Lung (tissue), 11 donors: ENCODE measurements at regions not wholly inside any gene's neighbourhood (a gene's known extent, or its start where the extent isn't known, plus 50 kb on each side); places are given as distances from the start of the nearest gene placed in this dataset.

ENCODE experiments used
- ATAC-seq: fragments of 200-7000 bp; cut with Tn5 transposase; one replicate; pipeline ENCODE4 v1.9.1; 2020; ENCODE audit warnings: moderate number of reproducible peaks; ENCODE audit not compliant: insufficient read depth, low FRiP score
- DNase-seq, 3 donors: peaks; one replicate each; pipeline ENCODE4 v3.0.0-alpha.2; 2013 to 2017
- H3K27ac ChIP-seq, 2 donors: one replicate each; pipeline ENCODE4 v1.5.1; 2013; ENCODE audit warnings: mild to moderate bottlenecking in 2 of 2, moderate library complexity in 2 of 2, control low read depth in 1 of 2, inconsistent platforms in 1 of 2, low read depth in 1 of 2, low read length in 1 of 2
- H3K27me3 ChIP-seq, 3 donors: one replicate each; pipeline ENCODE4 v1.5.1; 2013; ENCODE audit warnings: low read length in 2 of 3; ENCODE audit not compliant: control insufficient read depth in 3 of 3, insufficient read depth in 3 of 3
- H3K36me3 ChIP-seq, 4 donors: one replicate each; pipeline ENCODE4 v1.5.1; 2013; ENCODE audit warnings: low read length in 4 of 4, mild to moderate bottlenecking in 1 of 4, moderate library complexity in 1 of 4; ENCODE audit not compliant: control insufficient read depth in 4 of 4, insufficient read depth in 4 of 4
- H3K4me1 ChIP-seq, 5 donors: one replicate each; pipeline ENCODE4 v1.5.1; 2013; ENCODE audit warnings: low read length in 5 of 5, mild to moderate bottlenecking in 2 of 5, moderate library complexity in 1 of 5; ENCODE audit not compliant: control insufficient read depth in 5 of 5, insufficient read depth in 5 of 5
- H3K4me3 ChIP-seq: one replicate; pipeline ENCODE4 v1.5.1; 2013; ENCODE audit warnings: mild to moderate bottlenecking, control low read depth, moderate library complexity
- H3K9ac ChIP-seq, 2 donors: one replicate each; pipeline ENCODE4 v1.5.1; 2013; ENCODE audit warnings: low read length in 2 of 2, control low read depth in 1 of 2; ENCODE audit not compliant: insufficient read depth in 1 of 2
- H3K9me3 ChIP-seq, 4 donors: one replicate each; pipeline ENCODE4 v1.5.1; 2013; ENCODE audit warnings: low read length in 3 of 4, mild to moderate bottlenecking in 1 of 4, moderate library complexity in 1 of 4; ENCODE audit not compliant: control insufficient read depth in 4 of 4, insufficient read depth in 3 of 4
- WGBS, 2 donors: extraction: QIAGEN DNeasy Blood & Tissue Kit; methylation state at CpG; one replicate each; pipeline ENCODE4 v1.1.7; 2013; 5-methylcytosine and 5-hydroxymethylcytosine counted together
- TF ChIP-seq, protein P1 (sequence below): IDR thresholded peaks from 2 replicates; pipeline ENCODE4 v1.5.1; 2012; ENCODE audit warnings: mild to moderate bottlenecking; ENCODE audit errors: control extremely low read depth, extremely low read depth
- donor health status: control.
- donor health status: control.
- donor health status: Bipolar disorder and iron deficiency.
- donor health status: healthy.
- donor health status: DM: yes; HTN: yes; CAD: no.

- Histone ChIP-seq H3K36me3 (no peaks in the 10 kb centered on the region), H3K4me1 (no peaks in the 10 kb centered on the region), H3K27ac (no peak overlapping the region), H3K9me3 (peaks cover 0 to 6% (median 0%) of the 10 kb centered on the region in 4 donors), H3K9ac (no peak overlapping the region), H3K27me3 (no peaks in the 10 kb centered on the region), H3K4me3 (no peak overlapping the region)
- TF ChIP-seq, protein P1, sequence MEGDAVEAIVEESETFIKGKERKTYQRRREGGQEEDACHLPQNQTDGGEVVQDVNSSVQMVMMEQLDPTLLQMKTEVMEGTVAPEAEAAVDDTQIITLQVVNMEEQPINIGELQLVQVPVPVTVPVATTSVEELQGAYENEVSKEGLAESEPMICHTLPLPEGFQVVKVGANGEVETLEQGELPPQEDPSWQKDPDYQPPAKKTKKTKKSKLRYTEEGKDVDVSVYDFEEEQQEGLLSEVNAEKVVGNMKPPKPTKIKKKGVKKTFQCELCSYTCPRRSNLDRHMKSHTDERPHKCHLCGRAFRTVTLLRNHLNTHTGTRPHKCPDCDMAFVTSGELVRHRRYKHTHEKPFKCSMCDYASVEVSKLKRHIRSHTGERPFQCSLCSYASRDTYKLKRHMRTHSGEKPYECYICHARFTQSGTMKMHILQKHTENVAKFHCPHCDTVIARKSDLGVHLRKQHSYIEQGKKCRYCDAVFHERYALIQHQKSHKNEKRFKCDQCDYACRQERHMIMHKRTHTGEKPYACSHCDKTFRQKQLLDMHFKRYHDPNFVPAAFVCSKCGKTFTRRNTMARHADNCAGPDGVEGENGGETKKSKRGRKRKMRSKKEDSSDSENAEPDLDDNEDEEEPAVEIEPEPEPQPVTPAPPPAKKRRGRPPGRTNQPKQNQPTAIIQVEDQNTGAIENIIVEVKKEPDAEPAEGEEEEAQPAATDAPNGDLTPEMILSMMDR = no peak
- WGBS, 2 donors = 79 to 90% methylated on average over 2 of the region's 2 CpGs
- ATAC-seq = no peak
- no peak for DNase-seq
Observed at GRCh38 chr13:62049992-62050391, 634.3 kb upstream of the PCDH20 start.

- DNase-seq = no peak
- TF ChIP-seq, protein P1 = no peak
Observed at GRCh38 chr13:62046512-62046911, 630.9 kb upstream of the PCDH20 start.

GRCh38 chr13:62043600-62043999 is 628.0 kb upstream of the PCDH20 start:
- Histone ChIP-seq H3K27me3 (no peaks in the 10 kb centered on the region), H3K4me1 (no peaks in the 10 kb centered on the region), H3K27ac (no peak overlapping the region), H3K36me3 (no peaks in the 10 kb centered on the region), H3K9me3 (peaks cover 0 to 3% (median 1%) of the 10 kb centered on the region in 4 donors), H3K9ac (no peak overlapping the region), H3K4me3 (no peak overlapping the region)
- DNase-seq (no peak), ATAC-seq (no peak)
- TF ChIP-seq, protein P1 = no peak
- WGBS, 2 donors = 89 to 91% methylated on average over 3 of the region's 3 CpGs

More at GRCh38 chr13:62046512-62046911, 630.9 kb upstream of the PCDH20 start:
- Histone ChIP-seq H3K9me3 (peaks cover 0 to 3% (median 1%) of the 10 kb centered on the region in 4 donors), H3K27me3 (no peaks in the 10 kb centered on the region), H3K4me3 (no peak overlapping the region), H3K4me1 (no peaks in the 10 kb centered on the region), H3K36me3 (no peaks in the 10 kb centered on the region), H3K9ac (no peak overlapping the region), H3K27ac (no peak overlapping the region)
- WGBS, 2 donors = 91 to 94% methylated on average over 13 of the region's 13 CpGs
- no peak for ATAC-seq

- Histone ChIP-seq H3K9ac (no peak overlapping the region), H3K4me3 (no peak overlapping the region), H3K36me3 (no peaks in the 10 kb centered on the region), H3K9me3 (peaks cover 0 to 3% (median 1%) of the 10 kb centered on the region in 4 donors), H3K4me1 (no peaks in the 10 kb centered on the region), H3K27ac (no peak overlapping the region), H3K27me3 (no peaks in the 10 kb centered on the region)
- ATAC-seq = no peak
- 79 to 83% methylated on average over 2 of the region's 2 CpGs for WGBS, 2 donors
- no peak for DNase-seq
- TF ChIP-seq, protein P1 = no peak
Observed at GRCh38 chr13:62040806-62041205, 625.2 kb upstream of the PCDH20 start.
